H1 (cell line): ENCODE measurements at regions not wholly inside any gene's neighbourhood (a gene's known extent, or its start where the extent isn't known, plus 50 kb on each side); places are given as distances from the start of the nearest gene placed in this dataset.

Source experiments
- ATF2 ChIP-seq: IDR thresholded peaks from 2 replicates; pipeline ENCODE4 v1.6.1; 2012; ENCODE audit warnings: low read length, inconsistent platforms
- BCL11A ChIP-seq, 2 experiments: IDR thresholded peaks; one replicate each; pipeline ENCODE4 v1.6.1; 2011; ENCODE audit warnings: low read depth in 2 of 2, low read length in 2 of 2, mild to moderate bottlenecking in 2 of 2
- POLR2A ChIP-seq, 2 experiments: IDR thresholded peaks; 1 replicate in 1 of 2; 2 replicates in 1 of 2; pipeline ENCODE4 v1.6.1; 2011; ENCODE audit warnings: low read depth in 2 of 2, low read length in 2 of 2, mild to moderate bottlenecking in 2 of 2; ENCODE audit errors: control extremely low read depth in 1 of 2
- RAD21 ChIP-seq, 2 experiments: IDR thresholded peaks in 1 of 2; conservative IDR thresholded peaks in 1 of 2; 2 replicates each; pipeline ENCODE4 v1.6.1; 2011; ENCODE audit warnings: low read depth in 2 of 2, low read length in 2 of 2, improper control_type of control experiment in 1 of 2, inconsistent platforms in 1 of 2, mild to moderate bottlenecking in 1 of 2, moderate library complexity in 1 of 2
- SP1 ChIP-seq: IDR thresholded peaks from 2 replicates; pipeline ENCODE4 v1.6.1; 2011; ENCODE audit warnings: low read depth, low read length
- TBP ChIP-seq: IDR thresholded peaks from 2 replicates; pipeline ENCODE4 v1.6.1; 2011; ENCODE audit warnings: low read depth, low read length, improper control_type of control experiment
- ZNF274 ChIP-seq: IDR thresholded peaks from 2 replicates; pipeline ENCODE4 v1.7.0; 2012; ENCODE audit warnings: low read length, borderline replicate concordance; ENCODE audit errors: extremely low read depth

- no peak for TF ChIP-seq RAD21 (IDR thresholded peaks at IDR 0.05 in 1 of 2, conservative IDR thresholded peaks at IDR 0.05 in 1 of 2; ENCODE audit: low read depth in 2 of 2, low read length in 2 of 2)
- no peak for TF ChIP-seq POLR2A (IDR thresholded peaks at IDR 0.05; ENCODE audit: control extremely low read depth in 1 of 2, low read depth in 2 of 2, low read length in 2 of 2)
- TF ChIP-seq TBP = no peak
- no peak for TF ChIP-seq SP1
- TF ChIP-seq ATF2 = no peak
- TF ChIP-seq ZNF274 = no peak
- TF ChIP-seq BCL11A (IDR thresholded peaks at IDR 0.05; ENCODE audit: low read depth in 2 of 2, low read length in 2 of 2) = no peak
Measured at GRCh38 chr10:64419461-64419860, 898.3 kb downstream of the REEP3 start (continued).
